H9 (cell line): ENCODE measurements at regions not wholly inside any gene's neighbourhood (a gene's known extent, or its start where the extent isn't known, plus 50 kb on each side); places are given as distances from the start of the nearest gene placed in this dataset.

Experiments
- DNase-seq: peaks from one replicate; pipeline ENCODE4 v3.0.0-alpha.2; 2017
- H2AFZ ChIP-seq: one replicate; pipeline ENCODE4 v1.6.1; 2013; ENCODE audit warnings: mild to moderate bottlenecking, low read length, control low read depth, moderate library complexity
- H2AK5ac ChIP-seq: 2 replicates; pipeline ENCODE4 v1.6.1; 2013; ENCODE audit warnings: low read length, control low read depth, mixed read lengths; ENCODE audit not compliant: insufficient read length
- H2BK120ac ChIP-seq: one replicate; pipeline ENCODE4 v1.6.1; 2013; ENCODE audit warnings: low read depth, mild to moderate bottlenecking, low read length, control low read depth, inconsistent platforms; ENCODE audit not compliant: poor library complexity, severe bottlenecking
- H2BK12ac ChIP-seq: 2 replicates; pipeline ENCODE4 v1.6.1; 2013; ENCODE audit warnings: low read length, control low read depth, mixed read lengths, low read depth; ENCODE audit not compliant: insufficient read length
- H2BK15ac ChIP-seq: 2 replicates; pipeline ENCODE4 v1.6.1; 2013; ENCODE audit warnings: low read depth, low read length, control low read depth
- H2BK20ac ChIP-seq: one replicate; pipeline ENCODE4 v1.6.1; 2013; ENCODE audit warnings: low read depth, mild to moderate bottlenecking, low read length, control low read depth, inconsistent platforms; ENCODE audit not compliant: poor library complexity, severe bottlenecking
- H2BK5ac ChIP-seq: 2 replicates; pipeline ENCODE4 v1.6.1; 2013; ENCODE audit warnings: low read length, control low read depth, mixed read lengths; ENCODE audit not compliant: insufficient read length
- H3K14ac ChIP-seq: 2 replicates; pipeline ENCODE4 v1.6.1; 2013; ENCODE audit warnings: low read length, control low read depth; ENCODE audit not compliant: insufficient read depth
- H3K18ac ChIP-seq: 2 replicates; pipeline ENCODE4 v1.6.1; 2013; ENCODE audit warnings: low read depth, mild to moderate bottlenecking, mixed read lengths, low read length, control low read depth; ENCODE audit not compliant: insufficient read length
- H3K23ac ChIP-seq: 2 replicates; pipeline ENCODE4 v1.6.1; 2013; ENCODE audit warnings: low read length, control low read depth, mixed read lengths, low read depth; ENCODE audit not compliant: insufficient read length
- H3K23me2 ChIP-seq: 2 replicates; pipeline ENCODE4 v1.6.1; 2013; ENCODE audit warnings: low read depth, mild to moderate bottlenecking, mixed read lengths, low read length, control low read depth; ENCODE audit not compliant: insufficient read length, poor library complexity, severe bottlenecking
- H3K27ac ChIP-seq: 2 replicates; pipeline ENCODE4 v1.5.1; 2013; ENCODE audit warnings: low read length, control low read depth, mixed read lengths, low read depth; ENCODE audit not compliant: insufficient read length
- H3K27me3 ChIP-seq: 2 replicates; pipeline ENCODE4 v1.6.1; 2013; ENCODE audit warnings: low read length, control low read depth, inconsistent platforms; ENCODE audit not compliant: insufficient read depth
- H3K4ac ChIP-seq: 2 replicates; pipeline ENCODE4 v1.6.1; 2013; ENCODE audit warnings: low read depth, mild to moderate bottlenecking, control low read depth, inconsistent platforms, low read length, moderate library complexity
- H3K4me1 ChIP-seq: 2 replicates; pipeline ENCODE4 v1.6.1; 2013; ENCODE audit warnings: low read length, control low read depth, inconsistent platforms; ENCODE audit not compliant: insufficient read depth
- H3K4me2 ChIP-seq: 2 replicates; pipeline ENCODE4 v1.6.1; 2013; ENCODE audit warnings: low read length, control low read depth, mixed read lengths; ENCODE audit not compliant: insufficient read length, insufficient read depth
- H3K56ac ChIP-seq: 2 replicates; pipeline ENCODE4 v1.6.1; 2013; ENCODE audit warnings: low read depth, mild to moderate bottlenecking, mixed read lengths, low read length, control low read depth; ENCODE audit not compliant: insufficient read length
- H3K79me1 ChIP-seq: 2 replicates; pipeline ENCODE4 v1.6.1; 2013; ENCODE audit warnings: low read depth, mild to moderate bottlenecking, moderate library complexity, low read length, control low read depth, inconsistent platforms; ENCODE audit not compliant: insufficient read depth, poor library complexity, severe bottlenecking
- H3K79me2 ChIP-seq: 2 replicates; pipeline ENCODE4 v1.6.1; 2013; ENCODE audit warnings: low read length, control low read depth, inconsistent platforms; ENCODE audit not compliant: insufficient read depth
- H3K9ac ChIP-seq: 2 replicates; pipeline ENCODE4 v1.6.1; 2013; ENCODE audit warnings: low read length, control low read depth, mixed read lengths; ENCODE audit not compliant: insufficient read length; ENCODE audit errors: extremely low read depth
- H3K9me3 ChIP-seq: one replicate; pipeline ENCODE4 v1.6.1; 2013; ENCODE audit warnings: low read depth, low read length, inconsistent platforms; ENCODE audit not compliant: control insufficient read depth
- H3T11ph ChIP-seq: one replicate; pipeline ENCODE4 v1.6.1; 2013; ENCODE audit warnings: mild to moderate bottlenecking, low read length, control low read depth, inconsistent platforms
- H4K20me1 ChIP-seq: one replicate; pipeline ENCODE4 v1.6.1; 2013; ENCODE audit not compliant: control insufficient read depth, insufficient read length, insufficient read depth
- H4K5ac ChIP-seq: 2 replicates; pipeline ENCODE4 v1.6.1; 2013; ENCODE audit warnings: low read depth, mild to moderate bottlenecking, mixed read lengths, low read length, control low read depth; ENCODE audit not compliant: insufficient read length
- H4K8ac ChIP-seq: replicated peaks from 2 replicates; pipeline ENCODE4 v1.6.1; 2013; ENCODE audit warnings: low read length, control low read depth, mixed read lengths, low read depth; ENCODE audit not compliant: insufficient read length
- H4K91ac ChIP-seq: 2 replicates; pipeline ENCODE4 v1.6.1; 2013; ENCODE audit warnings: low read depth, mild to moderate bottlenecking, moderate library complexity, mixed read lengths, low read length, control low read depth; ENCODE audit not compliant: insufficient read length
- H3K27ac Mint-ChIP-seq, 3 experiments: 2 replicates in 2 of 3; 3 replicates in 1 of 3; pipeline ENCODE4 v1.8.0; 2020 to 2021; ENCODE audit warnings: mixed read lengths in 3 of 3, mild to moderate bottlenecking in 1 of 3, moderate library complexity in 1 of 3
- H3K27me3 Mint-ChIP-seq: 2 replicates; pipeline ENCODE4 v1.8.0; 2021; ENCODE audit warnings: low read depth, mild to moderate bottlenecking, moderate library complexity, mixed read lengths
- H3K36me3 Mint-ChIP-seq, 3 experiments: 2 replicates in 2 of 3; 3 replicates in 1 of 3; pipeline ENCODE4 v1.8.0; 2020 to 2021; ENCODE audit warnings: low read depth in 3 of 3, mixed read lengths in 3 of 3; ENCODE audit not compliant: insufficient read depth in 1 of 3
- H3K4me1 Mint-ChIP-seq, 2 experiments: 2 replicates each; pipeline ENCODE4 v1.8.0; 2020; ENCODE audit warnings: mixed read lengths in 2 of 2
- H3K4me3 Mint-ChIP-seq, 2 experiments: 2 replicates in 1 of 2; 3 replicates in 1 of 2; pipeline ENCODE4 v1.8.0; 2020 to 2021; ENCODE audit warnings: mild to moderate bottlenecking in 2 of 2, mixed read lengths in 2 of 2, moderate library complexity in 1 of 2
- H3K9me3 Mint-ChIP-seq, 2 experiments: 2 replicates in 1 of 2; 3 replicates in 1 of 2; pipeline ENCODE4 v1.8.0; 2020; ENCODE audit warnings: mild to moderate bottlenecking in 2 of 2, mixed read lengths in 2 of 2, moderate library complexity in 1 of 2
- WGBS: extraction: QIAGEN DNeasy Blood & Tissue Kit; methylation state at CpG from one replicate; pipeline ENCODE4 v1.1.7; 2013; ENCODE audit warnings: missing lambda C conversion rate, low lambda C conversion rate, mixed read lengths; ENCODE audit not compliant: insufficient read length; ENCODE audit errors: extremely low coverage; 5-methylcytosine and 5-hydroxymethylcytosine counted together
- TF ChIP-seq, protein P1 (sequence below): fragments of 200-600 bp; sonication (generic); conservative IDR thresholded peaks from 3 replicates; pipeline ENCODE4 v1.8.0; 2021; ENCODE audit warnings: antibody characterized with exemption, mild to moderate bottlenecking

GRCh38 chr1:209485751-209486150, 97.8 kb upstream of the CAMK1G start:
- TF ChIP-seq, protein P1, sequence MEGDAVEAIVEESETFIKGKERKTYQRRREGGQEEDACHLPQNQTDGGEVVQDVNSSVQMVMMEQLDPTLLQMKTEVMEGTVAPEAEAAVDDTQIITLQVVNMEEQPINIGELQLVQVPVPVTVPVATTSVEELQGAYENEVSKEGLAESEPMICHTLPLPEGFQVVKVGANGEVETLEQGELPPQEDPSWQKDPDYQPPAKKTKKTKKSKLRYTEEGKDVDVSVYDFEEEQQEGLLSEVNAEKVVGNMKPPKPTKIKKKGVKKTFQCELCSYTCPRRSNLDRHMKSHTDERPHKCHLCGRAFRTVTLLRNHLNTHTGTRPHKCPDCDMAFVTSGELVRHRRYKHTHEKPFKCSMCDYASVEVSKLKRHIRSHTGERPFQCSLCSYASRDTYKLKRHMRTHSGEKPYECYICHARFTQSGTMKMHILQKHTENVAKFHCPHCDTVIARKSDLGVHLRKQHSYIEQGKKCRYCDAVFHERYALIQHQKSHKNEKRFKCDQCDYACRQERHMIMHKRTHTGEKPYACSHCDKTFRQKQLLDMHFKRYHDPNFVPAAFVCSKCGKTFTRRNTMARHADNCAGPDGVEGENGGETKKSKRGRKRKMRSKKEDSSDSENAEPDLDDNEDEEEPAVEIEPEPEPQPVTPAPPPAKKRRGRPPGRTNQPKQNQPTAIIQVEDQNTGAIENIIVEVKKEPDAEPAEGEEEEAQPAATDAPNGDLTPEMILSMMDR = no peak
- Histone ChIP-seq H3K27me3 (no peaks in the 10 kb centered on the region), H4K91ac (no peak overlapping the region), H3K27ac (no peak overlapping the region), H3K14ac (no peak overlapping the region), H4K8ac (no peak overlapping the region), H2BK20ac (no peak overlapping the region), H2BK120ac (no peak overlapping the region), H2BK15ac (no peak overlapping the region), H4K5ac (no peak overlapping the region), H3K9me3 (no peaks in the 10 kb centered on the region), H3K23me2 (no peaks in the 10 kb centered on the region), H3K9ac (no peak overlapping the region), H3K79me2 (no peaks in the 10 kb centered on the region), H3K56ac (no peak overlapping the region), H3K23ac (no peak overlapping the region), H2BK12ac (no peak overlapping the region), H4K20me1 (no peaks in the 10 kb centered on the region), H3K18ac (no peak overlapping the region), H2AFZ (no peak overlapping the region), H3K4me1 (no peaks in the 10 kb centered on the region), H2BK5ac (no peak overlapping the region), H3K79me1 (no peaks in the 10 kb centered on the region), H3K4me2 (no peak overlapping the region), H3T11ph (no peak overlapping the region), H3K4ac (no peak overlapping the region), H2AK5ac (no peak overlapping the region)
- no peak for DNase-seq
- peaks cover 7% of the 10 kb centered on the region; the same call in 1 of the 2 replicates for H3K27me3 Mint-ChIP-seq
- H3K27ac Mint-ChIP-seq = no peak overlapping the region
- WGBS = no CpG with 5 or more reads among the region's 3 CpGs
- no peaks in the 10 kb centered on the region for H3K36me3 Mint-ChIP-seq
- H3K4me1 Mint-ChIP-seq = peaks cover 0 to 15% of the 10 kb centered on the region in 2 experiments; a peak in 3 of 4 replicates
- no peak overlapping the region for H3K4me3 Mint-ChIP-seq
- H3K9me3 Mint-ChIP-seq = no peaks in the 10 kb centered on the region
